AG10803 (cell line): ENCODE measurements at regions not wholly inside any gene's neighbourhood (a gene's known extent, or its start where the extent isn't known, plus 50 kb on each side); places are given as distances from the start of the nearest gene placed in this dataset.

Experiments
- DNase-seq: peaks from one replicate; pipeline ENCODE4 v3.0.0; 2010; ENCODE audit warnings: low read depth
- H3K4me3 ChIP-seq: 2 replicates; pipeline ENCODE4 v1.5.1; 2011; ENCODE audit warnings: mild to moderate bottlenecking, low read length, control low read depth
- CTCF ChIP-seq: conservative IDR thresholded peaks from 2 replicates; pipeline ENCODE4 v1.5.1; 2011; ENCODE audit warnings: mild to moderate bottlenecking, low read length, control low read depth, inconsistent platforms

GRCh38 chr3:72544239-72544638, 304.0 kb downstream of the SHQ1 start:
- no peak overlapping the region for H3K4me3 ChIP-seq
- no peak for DNase-seq
- no peak for TF ChIP-seq CTCF

- no peak for TF ChIP-seq CTCF
- H3K4me3 ChIP-seq, result no peak overlapping the region
- peak; percentile 28 for DNase-seq
Observed at GRCh38 chr3:72543246-72543645, 305.0 kb downstream of the SHQ1 start.

- no peak for DNase-seq
- TF ChIP-seq CTCF, result no peak
Observed at GRCh38 chr3:72542781-72543180, 305.5 kb downstream of the SHQ1 start.

GRCh38 chr3:72539856-72540255, 308.4 kb downstream of the SHQ1 start:
- no peak for TF ChIP-seq CTCF
- DNase-seq, result no peak
- no peak overlapping the region for H3K4me3 ChIP-seq

More at GRCh38 chr3:72542781-72543180, 305.5 kb downstream of the SHQ1 start:
- no peak overlapping the region for H3K4me3 ChIP-seq

- no peak overlapping the region for H3K4me3 ChIP-seq
- TF ChIP-seq CTCF, result no peak
- no peak for DNase-seq
Observed at GRCh38 chr3:72538070-72538745, 310.0 kb downstream of the SHQ1 start.

GRCh38 chr3:72537448-72537847, 310.8 kb downstream of the SHQ1 start:
- no peak overlapping the region for H3K4me3 ChIP-seq
- no peak for DNase-seq
- no peak for TF ChIP-seq CTCF

GRCh38 chr3:72536878-72537267, 311.4 kb downstream of the SHQ1 start:
- TF ChIP-seq CTCF, result no peak
- no peak for DNase-seq
- H3K4me3 ChIP-seq, result no peak overlapping the region
